Stomach (tissue), 8 donors: ENCODE measurements at regions not wholly inside any gene's neighbourhood (a gene's known extent, or its start where the extent isn't known, plus 50 kb on each side); places are given as distances from the start of the nearest gene placed in this dataset.

Experiments used
- DNase-seq, 2 donors: peaks; one replicate each; pipeline versions ENCODE4 v3.0.0 to v3.0.0-alpha.2; 2013 to 2019
- H3K27ac ChIP-seq, 5 donors: fragments of 200-600 bp in 4 of 5; sonication (generic) in 4 of 5; one replicate each; pipeline ENCODE4 v1.5.1; 2013 to 2019; ENCODE audit warnings: mild to moderate bottlenecking in 1 of 5, moderate library complexity in 1 of 5
- H3K27me3 ChIP-seq, 3 donors: fragments of 200-600 bp; sonication (generic); one replicate each; pipeline ENCODE4 v1.5.1; 2017 to 2019; ENCODE audit warnings: mixed run types in 1 of 3
- H3K36me3 ChIP-seq, 4 donors: fragments of 200-600 bp; sonication (generic); 1 replicate in 3 of 4; 2 replicates in 1 of 4; pipeline ENCODE4 v1.5.1; 2016 to 2019
- H3K4me1 ChIP-seq, 4 donors: fragments of 200-600 bp; sonication (generic); one replicate each; pipeline ENCODE4 v1.5.1; 2016 to 2019
- H3K4me3 ChIP-seq, 4 donors: fragments of 200-600 bp; sonication (generic) in 3 of 4; one replicate each; pipeline ENCODE4 v1.5.1; 2016 to 2019; ENCODE audit warnings: mild to moderate bottlenecking in 1 of 4
- H3K9me3 ChIP-seq, 4 donors: fragments of 200-600 bp; sonication (generic); one replicate each; pipeline ENCODE4 v1.5.1; 2016 to 2019
- EP300 ChIP-seq: sonication (generic); formaldehyde crosslinking; IDR thresholded peaks from one replicate; pipeline ENCODE4 v1.6.1; 2017; ENCODE audit warnings: antibody characterized with exemption
- POLR2A ChIP-seq, 4 donors: fragments of 450-650 bp; IDR thresholded peaks; one replicate each; pipeline ENCODE4 v1.6.1; 2016; ENCODE audit warnings: antibody characterized with exemption in 4 of 4, control low read depth in 2 of 4, mild to moderate bottlenecking in 1 of 4, moderate library complexity in 1 of 4
- POLR2AphosphoS5 ChIP-seq, 3 donors: sonication (generic); formaldehyde crosslinking; IDR thresholded peaks; one replicate each; pipeline ENCODE4 v1.6.1; 2016; ENCODE audit warnings: antibody characterized with exemption in 3 of 3
- WGBS, 5 donors: extraction: QIAGEN DNeasy Blood & Tissue Kit in 3 of 5; methylation state at CpG; one replicate each; pipeline versions ENCODE4 v1.1.5 to v1.1.7; 2013 to 2018; 5-methylcytosine and 5-hydroxymethylcytosine counted together
- intact Hi-C: fragments of 100-400 bp; cut with DNase I; formaldehyde crosslinking; loops from one replicate; pipeline ENCODE4 v1.15.1; 2023; ENCODE audit warnings: low total_unique reads
- TF ChIP-seq, protein P1 (sequence below), 7 experiments: fragments of 450-650 bp in 4 of 7; fragments of 200-600 bp in 3 of 7; sonication (generic) in 3 of 7; IDR thresholded peaks; one replicate each; pipeline ENCODE4 v1.5.1; 2016 to 2019; ENCODE audit warnings: antibody characterized with exemption in 7 of 7, control low read depth in 2 of 7, mild to moderate bottlenecking in 1 of 7
- donor health status: healthy with polysubstance abuse.
- donor health status: Bipolar disorder and iron deficiency.
- donor health status: healthy.

DNA sequence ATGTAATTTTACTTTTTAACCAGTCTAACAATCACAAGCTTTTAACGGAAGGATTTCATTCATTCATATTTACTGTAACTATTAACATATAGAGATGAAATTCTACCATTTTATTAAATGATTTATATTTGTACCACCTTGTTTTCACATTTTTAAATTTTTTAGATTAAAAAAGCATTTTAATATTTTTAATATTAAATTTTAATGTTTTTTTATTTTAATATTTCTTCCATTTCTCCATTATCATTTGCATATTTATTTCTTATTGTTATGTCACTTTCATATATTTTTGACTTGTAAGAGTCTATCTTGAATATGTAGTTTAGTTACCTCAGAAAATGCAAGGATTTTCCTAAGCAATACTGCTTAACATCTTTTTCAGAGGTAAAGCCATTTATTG is 1034.0 kb upstream of the PTPRD start:
- 95 to 97% (median 96%) methylated on average over 1 of the region's 1 CpG for WGBS, 5 donors
- TF ChIP-seq POLR2AphosphoS5 (IDR thresholded peaks at IDR 0.05): no peak
- no peak for TF ChIP-seq EP300
- TF ChIP-seq POLR2A (IDR thresholded peaks at IDR 0.05): no peak
- TF ChIP-seq, protein P1, sequence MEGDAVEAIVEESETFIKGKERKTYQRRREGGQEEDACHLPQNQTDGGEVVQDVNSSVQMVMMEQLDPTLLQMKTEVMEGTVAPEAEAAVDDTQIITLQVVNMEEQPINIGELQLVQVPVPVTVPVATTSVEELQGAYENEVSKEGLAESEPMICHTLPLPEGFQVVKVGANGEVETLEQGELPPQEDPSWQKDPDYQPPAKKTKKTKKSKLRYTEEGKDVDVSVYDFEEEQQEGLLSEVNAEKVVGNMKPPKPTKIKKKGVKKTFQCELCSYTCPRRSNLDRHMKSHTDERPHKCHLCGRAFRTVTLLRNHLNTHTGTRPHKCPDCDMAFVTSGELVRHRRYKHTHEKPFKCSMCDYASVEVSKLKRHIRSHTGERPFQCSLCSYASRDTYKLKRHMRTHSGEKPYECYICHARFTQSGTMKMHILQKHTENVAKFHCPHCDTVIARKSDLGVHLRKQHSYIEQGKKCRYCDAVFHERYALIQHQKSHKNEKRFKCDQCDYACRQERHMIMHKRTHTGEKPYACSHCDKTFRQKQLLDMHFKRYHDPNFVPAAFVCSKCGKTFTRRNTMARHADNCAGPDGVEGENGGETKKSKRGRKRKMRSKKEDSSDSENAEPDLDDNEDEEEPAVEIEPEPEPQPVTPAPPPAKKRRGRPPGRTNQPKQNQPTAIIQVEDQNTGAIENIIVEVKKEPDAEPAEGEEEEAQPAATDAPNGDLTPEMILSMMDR (IDR thresholded peaks at IDR 0.05): no peak
- intact Hi-C loops: no loop called here

DNA sequence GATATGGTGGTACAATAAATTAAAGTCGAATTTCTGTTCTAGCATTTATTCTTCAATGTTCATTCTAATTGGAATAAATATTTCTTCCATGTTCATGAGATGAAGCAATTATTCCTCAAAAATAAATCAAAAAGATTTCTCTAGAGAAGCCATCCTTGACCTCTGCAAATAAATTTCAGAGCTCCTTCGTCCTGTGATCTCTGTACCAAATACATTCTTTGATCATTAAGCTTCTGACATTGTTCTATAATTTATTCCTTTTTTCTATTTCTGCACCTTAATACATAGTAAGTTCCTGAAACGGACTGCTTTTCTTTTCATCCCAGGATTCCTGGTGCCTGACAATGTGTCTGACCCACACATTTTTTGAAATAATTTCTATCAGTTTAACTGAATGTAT is 1039.3 kb upstream of the TYRP1 start:
- Histone ChIP-seq H3K27ac (no peak overlapping the region), H3K27me3 (no peaks in the 10 kb centered on the region), H3K4me1 (no peaks in the 10 kb centered on the region), H3K9me3 (no peaks in the 10 kb centered on the region), H3K36me3 (no peaks in the 10 kb centered on the region), H3K4me3 (no peak overlapping the region)
- intact Hi-C loops: no loop called here
- no peak for TF ChIP-seq EP300
- TF ChIP-seq POLR2AphosphoS5 (IDR thresholded peaks at IDR 0.05): no peak
- TF ChIP-seq, protein P1 (IDR thresholded peaks at IDR 0.05): no peak
- TF ChIP-seq POLR2A (IDR thresholded peaks at IDR 0.05): no peak
- WGBS, 5 donors: 60 to 74% (median 73%) methylated on average over 3 of the region's 3 CpGs
- DNase-seq: no peak

More for the DNA sequence above, 1034.0 kb upstream of the PTPRD start:
- Histone ChIP-seq H3K4me3 (no peak overlapping the region), H3K27me3 (no peaks in the 10 kb centered on the region), H3K9me3 (peaks cover 0 to 4% (median 0%) of the 10 kb centered on the region in 4 donors), H3K36me3 (no peaks in the 10 kb centered on the region), H3K4me1 (no peaks in the 10 kb centered on the region), H3K27ac (no peak overlapping the region)
- no peak for DNase-seq

DNA sequence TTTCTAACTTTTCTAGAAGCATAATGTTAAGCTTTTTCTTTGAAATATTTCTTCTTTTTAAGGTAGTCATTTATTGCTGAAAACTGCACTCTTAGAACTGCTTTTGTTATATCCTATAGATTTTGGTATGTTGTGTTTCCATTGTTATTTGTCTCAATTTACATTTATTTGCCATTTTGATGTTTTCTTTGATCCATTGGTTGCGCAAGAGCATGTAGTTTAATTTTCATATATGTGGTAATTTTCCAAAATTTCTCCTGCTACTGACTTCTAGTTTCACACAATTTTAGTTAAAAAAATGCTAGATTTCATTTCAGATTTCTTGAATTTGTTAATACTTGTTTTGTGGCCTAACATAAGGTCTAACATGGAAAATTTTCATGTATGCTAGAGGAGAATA is 1029.3 kb upstream of the TYRP1 start:
- TF ChIP-seq POLR2AphosphoS5 (IDR thresholded peaks at IDR 0.05): no peak
- TF ChIP-seq POLR2A (IDR thresholded peaks at IDR 0.05): no peak
- TF ChIP-seq EP300: no peak
- TF ChIP-seq, protein P1 (IDR thresholded peaks at IDR 0.05): no peak
- H3K27me3 ChIP-seq: no peaks in the 10 kb centered on the region
- intact Hi-C loops: no loop called here
- no peak overlapping the region for H3K4me3 ChIP-seq
- WGBS, 5 donors: 84 to 97% (median 95%) methylated on average over 1 of the region's 1 CpG
- no peaks in the 10 kb centered on the region for H3K4me1 ChIP-seq
- H3K9me3 ChIP-seq: peaks cover 0 to 14% (median 0%) of the 10 kb centered on the region in 4 donors
- H3K36me3 ChIP-seq: no peaks in the 10 kb centered on the region
- no peak overlapping the region for H3K27ac ChIP-seq
- no peak for DNase-seq

DNA sequence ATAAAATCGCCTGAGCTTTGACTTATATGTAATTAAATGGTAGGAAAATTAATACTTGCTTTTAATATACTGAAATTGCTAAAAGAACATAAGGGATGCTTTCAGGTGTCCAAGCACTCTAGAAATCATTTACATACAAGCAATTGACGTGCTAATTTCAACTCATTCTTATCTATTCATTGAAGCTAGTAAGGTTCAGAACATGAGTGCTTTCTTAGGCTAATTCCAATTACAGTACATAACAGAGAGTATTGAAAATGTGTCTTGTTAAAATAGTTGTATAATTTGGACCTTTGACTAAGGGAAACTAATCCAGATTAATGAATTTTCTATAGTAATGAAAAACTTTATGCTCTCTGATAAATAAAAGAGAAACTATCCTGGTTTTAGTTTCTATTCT is 1016.4 kb upstream of the TYRP1 start:
- DNase-seq: no peak
- H3K4me3 ChIP-seq: no peak overlapping the region
- no peak for TF ChIP-seq POLR2AphosphoS5 (IDR thresholded peaks at IDR 0.05)
- TF ChIP-seq POLR2A (IDR thresholded peaks at IDR 0.05): no peak
- TF ChIP-seq, protein P1 (IDR thresholded peaks at IDR 0.05): no peak
- no peak for TF ChIP-seq EP300
- no peaks in the 10 kb centered on the region for H3K27me3 ChIP-seq
- WGBS, 5 donors: 67 to 78% (median 72%) methylated on average over 2 of the region's 2 CpGs
- H3K36me3 ChIP-seq: no peaks in the 10 kb centered on the region
- peaks cover 0 to 10% (median 4%) of the 10 kb centered on the region in 4 donors for H3K9me3 ChIP-seq
- H3K4me1 ChIP-seq: no peaks in the 10 kb centered on the region
- H3K27ac ChIP-seq: no peak overlapping the region
- intact Hi-C loops: no loop called here
